H1 (cell line): ENCODE measurements at regions not wholly inside any gene's neighbourhood (a gene's known extent, or its start where the extent isn't known, plus 50 kb on each side); places are given as distances from the start of the nearest gene placed in this dataset.

ENCODE experiments used
- CTCF ChIA-PET: fragments of 300-600 bp; sonication (Branson Sonifier 250); formaldehyde crosslinking; loops from one replicate; lab custom pipeline; 2021; ENCODE audit not compliant: partially characterized antibody; lab: Charles Lee
- POLR2A ChIA-PET: fragments of 300-600 bp; sonication (Branson Sonifier 250); formaldehyde crosslinking; loops from one replicate; lab custom pipeline; 2021; ENCODE audit warnings: inconsistent platforms; ENCODE audit not compliant: partially characterized antibody; lab: Charles Lee
- DNase-seq, 2 experiments: peaks; one replicate each; pipeline versions ENCODE4 v3.0.0 to v3.0.0-alpha.2; 2010 to 2022; ENCODE audit warnings: low spot score in 2 of 2, low read depth in 1 of 2, mixed read lengths in 1 of 2
- FAIRE-seq: peaks from 2 replicates; lab custom pipeline; 2011; peaks lifted over from hg19 to GRCh38; lab: Jason Lieb, UNC
- H2AFZ ChIP-seq: 2 replicates; pipeline ENCODE4 v1.8.1; 2012; ENCODE audit warnings: low read length, inconsistent platforms
- H2AK5ac ChIP-seq: 2 replicates; pipeline ENCODE4 v1.6.1; 2013; ENCODE audit warnings: low read depth, low read length
- H2BK120ac ChIP-seq: replicated peaks from 2 replicates; pipeline ENCODE3; 2013; ENCODE audit warnings: low read depth, low read length, inconsistent platforms
- H2BK12ac ChIP-seq: 2 replicates; pipeline ENCODE4 v1.6.1; 2013; ENCODE audit warnings: low read depth, low read length
- H2BK15ac ChIP-seq: 2 replicates; pipeline ENCODE4 v1.6.1; 2013; ENCODE audit warnings: low read length
- H2BK20ac ChIP-seq: 2 replicates; pipeline ENCODE4 v1.6.1; 2013; ENCODE audit warnings: low read length
- H2BK5ac ChIP-seq: 2 replicates; pipeline ENCODE4 v1.6.1; 2013; ENCODE audit warnings: low read depth, low read length
- H3K14ac ChIP-seq: 2 replicates; pipeline ENCODE4 v1.6.1; 2013; ENCODE audit warnings: inconsistent platforms; ENCODE audit not compliant: insufficient read length
- H3K18ac ChIP-seq: 2 replicates; pipeline ENCODE4 v1.6.1; 2013; ENCODE audit warnings: low read length; ENCODE audit errors: extremely low read depth
- H3K23ac ChIP-seq: 2 replicates; pipeline ENCODE4 v1.6.1; 2013; ENCODE audit warnings: inconsistent platforms; ENCODE audit not compliant: insufficient read length
- H3K23me2 ChIP-seq: 2 replicates; pipeline ENCODE4 v1.6.1; 2013; ENCODE audit warnings: low read depth, low read length
- H3K27ac ChIP-seq: 2 replicates; pipeline ENCODE4 v1.6.1; 2011; ENCODE audit warnings: low read depth, low read length, inconsistent platforms
- H3K27me3 ChIP-seq, 4 experiments: replicated peaks in 1 of 4; 1 replicate in 1 of 4; 2 replicates in 3 of 4; pipeline versions ENCODE4 v1.6.1 to v1.8.1; 2011 to 2013; ENCODE audit warnings: low read length in 3 of 4, mild to moderate bottlenecking in 3 of 4, inconsistent platforms in 2 of 4, mixed read lengths in 2 of 4, moderate library complexity in 1 of 4; ENCODE audit not compliant: control insufficient read depth in 3 of 4, insufficient read depth in 3 of 4; ENCODE audit errors: extremely low read depth in 1 of 4
- H3K36me3 ChIP-seq, 4 experiments: 2 replicates each; pipeline versions ENCODE4 v1.6.1 to v1.8.1; 2011 to 2013; ENCODE audit warnings: mild to moderate bottlenecking in 4 of 4, low read length in 3 of 4, moderate library complexity in 2 of 4, control low read depth in 1 of 4, inconsistent platforms in 1 of 4; ENCODE audit not compliant: insufficient read depth in 4 of 4, control insufficient read depth in 2 of 4
- H3K4ac ChIP-seq: replicated peaks from 2 replicates; pipeline ENCODE3; 2013; ENCODE audit warnings: low read length, low read depth, mixed read lengths, inconsistent platforms; ENCODE audit not compliant: insufficient read length
- H3K4me1 ChIP-seq, 4 experiments: replicated peaks in 1 of 4; 1 replicate in 1 of 4; 2 replicates in 3 of 4; pipeline versions ENCODE4 v1.6.1 to v1.8.1; 2011 to 2013; ENCODE audit warnings: low read length in 3 of 4, inconsistent platforms in 2 of 4, mixed read lengths in 1 of 4; ENCODE audit not compliant: insufficient read depth in 4 of 4, control insufficient read depth in 3 of 4
- H3K4me2 ChIP-seq, 2 experiments: 2 replicates each; pipeline versions ENCODE4 v1.6.1 to v1.8.1; 2011 to 2013; ENCODE audit warnings: low read depth in 2 of 2, low read length in 2 of 2, control low read depth in 1 of 2, inconsistent platforms in 1 of 2, mild to moderate bottlenecking in 1 of 2; ENCODE audit not compliant: insufficient read depth in 1 of 2
- H3K4me3 ChIP-seq, 4 experiments: fragments of 200-600, 300-600 bp in 1 of 4; sonication (generic), shearing (Covaris generic), sonication (Bioruptor Twin) in 1 of 4; 2 replicates each; pipeline versions ENCODE4 v1.5.1 to v1.8.1; 2011 to 2016; ENCODE audit warnings: low read length in 4 of 4, low read depth in 3 of 4, control low read depth in 2 of 4, inconsistent platforms in 2 of 4, mild to moderate bottlenecking in 2 of 4, mixed read lengths in 1 of 4, moderate library complexity in 1 of 4; ENCODE audit not compliant: insufficient read depth in 2 of 4; ENCODE audit errors: extremely low read depth in 1 of 4
- H3K56ac ChIP-seq: replicated peaks from 2 replicates; pipeline ENCODE3; 2013; ENCODE audit warnings: low read depth, mild to moderate bottlenecking, mixed read lengths, low read length, inconsistent platforms; ENCODE audit not compliant: insufficient read length
- H3K79me1 ChIP-seq: 2 replicates; pipeline ENCODE4 v1.6.1; 2013; ENCODE audit warnings: low read depth, low read length, control low read depth
- H3K79me2 ChIP-seq, 2 experiments: 2 replicates each; pipeline versions ENCODE4 v1.6.1 to v1.8.1; 2012 to 2013; ENCODE audit warnings: low read length in 2 of 2, mild to moderate bottlenecking in 2 of 2, inconsistent platforms in 1 of 2; ENCODE audit not compliant: insufficient read depth in 2 of 2, control insufficient read depth in 1 of 2
- H3K9ac ChIP-seq, 4 experiments: replicated peaks in 1 of 4; 1 replicate in 1 of 4; 2 replicates in 3 of 4; pipeline versions ENCODE4 v1.6.1 to v1.8.1; 2011 to 2013; ENCODE audit warnings: low read depth in 3 of 4, low read length in 3 of 4, control low read depth in 2 of 4, mild to moderate bottlenecking in 2 of 4, moderate library complexity in 2 of 4, inconsistent platforms in 1 of 4; ENCODE audit errors: extremely low read depth in 1 of 4
- H3K9me3 ChIP-seq, 2 experiments: 2 replicates each; pipeline versions ENCODE4 v1.6.1 to v1.8.1; 2012 to 2013; ENCODE audit warnings: mild to moderate bottlenecking in 2 of 2, moderate library complexity in 2 of 2, control low read depth in 1 of 2, inconsistent platforms in 1 of 2, low read depth in 1 of 2, low read length in 1 of 2, mixed read lengths in 1 of 2; ENCODE audit not compliant: insufficient read depth in 2 of 2
- H4K20me1 ChIP-seq, 2 experiments: replicated peaks in 1 of 2; 2 replicates each; pipeline versions ENCODE3 to v1.8.1; 2011 to 2013; ENCODE audit warnings: inconsistent platforms in 2 of 2, low read length in 2 of 2, mild to moderate bottlenecking in 1 of 2; ENCODE audit not compliant: insufficient read depth in 2 of 2, control insufficient read depth in 1 of 2
- H4K5ac ChIP-seq: 2 replicates; pipeline ENCODE4 v1.6.1; 2013; ENCODE audit warnings: low read length, low read depth, mixed read lengths, inconsistent platforms; ENCODE audit not compliant: insufficient read length
- H4K8ac ChIP-seq: 2 replicates; pipeline ENCODE4 v1.8.0; 2013; ENCODE audit warnings: mild to moderate bottlenecking, moderate library complexity, low read length, inconsistent platforms; ENCODE audit not compliant: insufficient read depth; ENCODE audit errors: extremely low read depth
- H4K91ac ChIP-seq: replicated peaks from 2 replicates; pipeline ENCODE3; 2013; ENCODE audit warnings: low read length, mixed read lengths, inconsistent platforms; ENCODE audit not compliant: insufficient read length
- BACH1 ChIP-seq: IDR thresholded peaks from 2 replicates; pipeline ENCODE4 v1.6.1; 2012; ENCODE audit warnings: low read length, improper control_type of control experiment
- BCL11A ChIP-seq, 2 experiments: IDR thresholded peaks; one replicate each; pipeline ENCODE4 v1.6.1; 2011; ENCODE audit warnings: low read depth in 2 of 2, low read length in 2 of 2, mild to moderate bottlenecking in 2 of 2
- JUN ChIP-seq: IDR thresholded peaks from 2 replicates; pipeline ENCODE4 v1.6.1; 2011; ENCODE audit warnings: low read depth, mild to moderate bottlenecking, improper control_type of control experiment, low read length
- KDM4A ChIP-seq: IDR thresholded peaks from one replicate; pipeline ENCODE4 v1.7.1; 2012; ENCODE audit warnings: low read depth, mild to moderate bottlenecking, moderate library complexity, low read length, inconsistent platforms; ENCODE audit not compliant: severe bottlenecking
- MAX ChIP-seq: IDR thresholded peaks from 2 replicates; pipeline ENCODE4 v1.6.1; 2012; ENCODE audit warnings: inconsistent platforms
- RBBP5 ChIP-seq: IDR thresholded peaks from 2 replicates; pipeline ENCODE4 v1.7.1; 2012; ENCODE audit warnings: low read depth, mild to moderate bottlenecking, inconsistent platforms, low read length, moderate library complexity, borderline replicate concordance
- RNF2 ChIP-seq: fragments of 200-900, 300-1000 bp; sonication (generic); IDR thresholded peaks from 2 replicates; pipeline ENCODE4 v1.7.1; 2016; ENCODE audit warnings: borderline replicate concordance, low read depth, mild to moderate bottlenecking, antibody characterized with exemption, low read length; ENCODE audit not compliant: poor library complexity, severe bottlenecking; ENCODE audit errors: missing control alignments
- SIRT6 ChIP-seq: IDR thresholded peaks from one replicate; pipeline ENCODE4 v1.7.1; 2012; ENCODE audit warnings: low read length, inconsistent platforms
- TAF7 ChIP-seq: optimal IDR thresholded peaks from 2 replicates; pipeline ENCODE3; 2011; ENCODE audit warnings: low read depth, mild to moderate bottlenecking, inconsistent platforms, low read length, moderate library complexity, borderline replicate concordance
- TBP ChIP-seq: IDR thresholded peaks from 2 replicates; pipeline ENCODE4 v1.6.1; 2011; ENCODE audit warnings: low read depth, low read length, improper control_type of control experiment
- ZNF274 ChIP-seq: IDR thresholded peaks from 2 replicates; pipeline ENCODE4 v1.7.0; 2012; ENCODE audit warnings: low read length, borderline replicate concordance; ENCODE audit errors: extremely low read depth
- WGBS, 2 experiments: shearing (Covaris generic) in 1 of 2; methylation state at CpG; one replicate each; pipeline versions ENCODE4 v1.1.6 to v1.1.7; 2013 to 2015; ENCODE audit warnings: low lambda C conversion rate in 2 of 2, mixed read lengths in 2 of 2, inconsistent platforms in 1 of 2, low coverage in 1 of 2, missing lambda C conversion rate in 1 of 2; ENCODE audit not compliant: insufficient replicate concordance in 2 of 2, insufficient coverage in 1 of 2, insufficient read length in 1 of 2; ENCODE audit errors: extremely low coverage in 1 of 2, missing lambda C conversion rate in 1 of 2; 5-methylcytosine and 5-hydroxymethylcytosine counted together
- TF ChIP-seq, protein P1 (sequence below): IDR thresholded peaks from 2 replicates; pipeline ENCODE4 v1.6.1; 2012; ENCODE audit warnings: low read length, inconsistent platforms

- WGBS, 2 experiments, result 95% methylated on average over 6 of the region's 6 CpGs; no CpG with 5 or more reads in 1 of the 2 experiments
- H3K27ac ChIP-seq, result no peak overlapping the region
- H3K18ac ChIP-seq, result no peak overlapping the region
- no peak for TF ChIP-seq BCL11A (IDR thresholded peaks at IDR 0.05; ENCODE audit: low read depth in 2 of 2, low read length in 2 of 2)
- no peak for TF ChIP-seq ZNF274
- no peak for TF ChIP-seq TBP
- TF ChIP-seq MAX, result no peak
- TF ChIP-seq JUN, result no peak
- no peak for TF ChIP-seq RNF2
- TF ChIP-seq, protein P1, sequence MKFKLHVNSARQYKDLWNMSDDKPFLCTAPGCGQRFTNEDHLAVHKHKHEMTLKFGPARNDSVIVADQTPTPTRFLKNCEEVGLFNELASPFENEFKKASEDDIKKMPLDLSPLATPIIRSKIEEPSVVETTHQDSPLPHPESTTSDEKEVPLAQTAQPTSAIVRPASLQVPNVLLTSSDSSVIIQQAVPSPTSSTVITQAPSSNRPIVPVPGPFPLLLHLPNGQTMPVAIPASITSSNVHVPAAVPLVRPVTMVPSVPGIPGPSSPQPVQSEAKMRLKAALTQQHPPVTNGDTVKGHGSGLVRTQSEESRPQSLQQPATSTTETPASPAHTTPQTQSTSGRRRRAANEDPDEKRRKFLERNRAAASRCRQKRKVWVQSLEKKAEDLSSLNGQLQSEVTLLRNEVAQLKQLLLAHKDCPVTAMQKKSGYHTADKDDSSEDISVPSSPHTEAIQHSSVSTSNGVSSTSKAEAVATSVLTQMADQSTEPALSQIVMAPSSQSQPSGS, result no peak
- TF ChIP-seq RBBP5, result no peak
- no peak for TF ChIP-seq BACH1
- TF ChIP-seq TAF7, result no peak
- TF ChIP-seq KDM4A, result no peak
- TF ChIP-seq SIRT6, result no peak
Observed at GRCh38 chr11:119908573-119908904, 179.5 kb upstream of the NECTIN1 start.

More at GRCh38 chr11:119908573-119908904, 179.5 kb upstream of the NECTIN1 start:
- Histone ChIP-seq H3K4me1 (peaks cover 0 to 8% (median 7%) of the 10 kb centered on the region in 4 experiments; a peak in 6 of 7 replicates), H3K4ac (no peak overlapping the region), H3K23ac (no peak overlapping the region), H2BK15ac (no peak overlapping the region), H3K14ac (no peak overlapping the region), H3K79me1 (no peaks in the 10 kb centered on the region), H3K9me3 (no peaks in the 10 kb centered on the region), H3K4me3 (no peak overlapping the region), H3K4me2 (no peak overlapping the region), H4K8ac (no peak overlapping the region), H3K9ac (peak overlapping the region in 1 of 4 experiments; percentile 27; a peak in 1 of 7 replicates), H3K27me3 (peaks cover 0 to 2% (median under 1%) of the 10 kb centered on the region in 4 experiments; a peak in 1 of 7 replicates), H3K79me2 (no peaks in the 10 kb centered on the region), H2AFZ (no peak overlapping the region), H2BK120ac (no peak overlapping the region), H2BK5ac (no peak overlapping the region), H3K23me2 (no peaks in the 10 kb centered on the region), H3K56ac (no peak overlapping the region), H4K5ac (no peak overlapping the region), H2BK20ac (0 out of 2 replicates have a peak overlapping the region, but pooled peaks have one; percentile 61), H3K36me3 (no peaks in the 10 kb centered on the region), H2BK12ac (0 out of 2 replicates have a peak overlapping the region, but pooled peaks have one; percentile 39), H4K20me1 (no peaks in the 10 kb centered on the region), H2AK5ac (no peak overlapping the region; the same call in 1 of the 2 replicates), H4K91ac (no peak overlapping the region)
- ChIA-PET POLR2A (no interaction called here), CTCF (interaction anchor here (1.5 kb wide), 1 partner anchor 104 kb away, joined by 4 read pairs; no protein-coding TSS in a partner anchor)
- no peak for FAIRE-seq
- no peak for DNase-seq
